Pulmonary artery endothelial cell (primary cell): ENCODE measurements at regions not wholly inside any gene's neighbourhood (a gene's known extent, or its start where the extent isn't known, plus 50 kb on each side); places are given as distances from the start of the nearest gene placed in this dataset.
"Not testable (repeated sequence)": the region's sequence is repeated elsewhere in the genome, so short reads cannot be mapped to it uniquely, and the experiment has no call there.

Experiments
- DNase-seq: peaks from one replicate; pipeline ENCODE4 v3.0.0-alpha.2; 2011; ENCODE audit warnings: low read depth, low spot score

DNA sequence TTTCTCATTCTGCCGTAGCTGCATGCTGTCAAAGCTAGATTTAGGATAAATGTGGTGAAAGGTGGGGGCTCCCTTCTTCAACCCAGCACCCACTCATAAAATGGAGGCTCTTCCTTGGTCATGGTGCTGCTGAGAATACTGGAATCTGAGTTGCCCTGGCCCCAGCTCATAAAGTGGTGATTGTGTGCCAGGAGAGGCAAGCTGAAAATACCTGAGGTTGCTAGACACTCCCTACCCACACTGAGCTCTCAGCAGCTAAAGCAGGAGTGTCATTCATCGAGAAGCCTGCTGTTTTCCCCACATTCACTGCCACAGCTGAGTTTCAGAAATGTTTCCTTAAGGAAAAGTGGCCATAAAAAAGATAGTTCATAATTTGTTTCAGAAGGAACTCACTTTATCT is 297.1 kb upstream of the RBMS1 start:
- no peak for DNase-seq

GRCh38 chr2:160791884-160792283 is 298.3 kb upstream of the RBMS1 start:
- DNase-seq = no peak

DNA sequence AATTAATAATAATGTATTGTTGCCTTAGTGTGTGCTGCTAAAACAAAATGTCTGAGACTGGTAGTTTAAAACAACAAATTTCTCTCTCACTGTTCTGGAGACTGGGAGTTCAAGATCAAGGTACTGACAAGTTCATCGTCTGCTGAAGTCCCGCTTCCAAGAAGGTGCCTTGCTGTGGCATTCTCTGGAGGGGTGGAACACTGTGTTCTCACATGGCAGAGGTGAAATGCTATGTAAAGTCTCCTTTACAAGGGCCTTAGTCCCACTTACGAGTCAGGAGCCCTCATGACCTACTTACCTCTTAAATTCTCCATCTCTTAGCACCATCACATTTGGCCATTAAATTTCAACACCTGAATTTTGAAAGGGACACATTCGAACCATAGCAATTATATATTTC is 299.2 kb upstream of the RBMS1 start:
- DNase-seq = no peak

GRCh38 chr2:160794926-160795325 is 301.3 kb upstream of the RBMS1 start:
- no peak for DNase-seq

GRCh38 chr2:160803881-160804280 is 310.3 kb upstream of the RBMS1 start:
- DNase-seq = no peak

GRCh38 chr2:160810406-160810805 is 316.8 kb upstream of the RBMS1 start:
- no peak for DNase-seq

- DNase-seq = no peak
These were observed 319.4 kb upstream of the RBMS1 start for GRCh38 chr2:160812830-160813505.

DNA sequence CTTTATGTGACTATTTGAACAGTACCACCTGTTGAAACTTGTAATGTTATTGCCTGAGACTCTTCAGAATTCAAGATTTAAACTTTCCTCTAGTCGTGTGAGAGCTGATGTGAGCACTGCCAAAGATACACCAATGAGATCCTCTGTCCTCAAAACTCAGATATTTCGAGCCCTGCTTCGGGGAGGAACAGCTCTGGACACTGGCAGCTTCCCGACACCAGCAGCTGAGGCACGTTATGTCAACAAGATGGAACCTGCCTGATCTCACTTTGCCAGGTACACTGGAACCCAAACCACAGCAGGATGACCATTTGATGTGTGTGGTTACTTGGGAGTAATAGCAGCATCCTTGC is 319.9 kb upstream of the RBMS1 start:
- DNase-seq = no peak

GRCh38 chr2:160816916-160817499 is 323.4 kb upstream of the RBMS1 start:
- DNase-seq = no peak

GRCh38 chr2:160820691-160821090 is 327.1 kb upstream of the RBMS1 start:
- no peak for DNase-seq

- DNase-seq = no peak
These were observed 328.4 kb upstream of the RBMS1 start for GRCh38 chr2:160822006-160822405.

- no peak for DNase-seq
These were observed 331.8 kb upstream of the RBMS1 start for GRCh38 chr2:160825433-160825832.

DNA sequence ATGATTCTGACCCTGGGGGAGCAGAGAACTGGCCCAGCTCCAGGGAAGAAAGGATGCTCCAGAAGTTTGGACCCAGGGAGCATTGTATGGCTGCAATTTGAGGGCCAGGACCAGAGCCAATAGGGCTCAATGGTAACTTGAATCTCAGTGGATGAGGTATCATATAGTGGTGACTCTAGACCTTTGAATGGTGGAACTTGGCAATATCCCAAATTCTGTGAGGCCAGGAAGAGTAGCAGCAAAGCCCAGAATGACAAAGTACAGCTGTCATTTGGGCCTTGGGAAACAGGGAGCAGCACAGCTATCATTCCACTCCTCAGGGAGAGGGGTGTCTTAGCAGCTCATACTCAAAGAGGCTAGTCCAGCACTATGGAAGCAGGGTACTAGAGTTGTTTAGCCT is 332.9 kb upstream of the RBMS1 start:
- no peak for DNase-seq

- DNase-seq = no peak
These were observed 332.2 kb upstream of the TANK start for GRCh38 chr2:160828076-160828475.

- not testable (repeated sequence) for DNase-seq
These were observed 327.8 kb upstream of the TANK start for GRCh38 chr2:160832381-160832780.

- no peak for DNase-seq
These were observed 325.1 kb upstream of the TANK start for GRCh38 chr2:160835166-160835565.

DNA sequence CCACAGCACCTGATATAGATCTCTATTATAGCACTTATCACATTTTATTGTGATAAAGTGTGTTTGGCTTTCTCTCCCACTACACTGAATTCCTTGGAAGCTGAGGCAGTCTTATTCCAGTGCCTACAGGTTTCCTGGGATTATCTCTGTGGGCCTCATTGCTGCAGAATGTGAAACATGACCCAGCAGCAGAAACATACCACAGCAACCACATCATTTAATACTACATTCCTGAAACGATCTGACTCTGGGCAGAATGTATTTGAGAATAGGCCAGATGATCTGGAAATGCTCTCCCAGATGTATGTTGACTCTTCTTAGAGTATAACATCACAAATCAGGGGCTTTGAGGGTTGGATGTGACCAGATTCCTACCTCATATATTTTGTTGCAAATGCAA is 323.5 kb upstream of the TANK start:
- DNase-seq = no peak

DNA sequence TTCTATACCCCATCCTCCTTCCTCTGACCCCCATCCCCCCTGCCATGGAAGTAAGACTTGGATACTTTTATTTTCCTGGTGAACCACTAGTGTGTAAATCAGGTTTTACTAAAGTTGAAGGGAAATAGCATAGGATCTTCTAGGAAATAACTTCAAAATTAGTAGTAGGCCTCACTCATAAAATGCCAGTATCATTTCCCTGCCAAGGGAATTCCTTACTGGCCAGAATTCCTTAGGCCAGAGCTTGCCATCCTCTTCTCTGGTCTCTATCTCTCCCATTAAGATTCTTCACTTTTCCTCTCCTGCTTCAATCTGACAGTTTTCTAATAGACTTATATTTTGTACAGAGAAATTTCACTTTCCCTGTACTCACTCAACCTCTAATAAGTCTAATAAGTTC is 322.8 kb upstream of the TANK start:
- DNase-seq = no peak

GRCh38 chr2:160838147-160838546 is 322.1 kb upstream of the TANK start:
- no peak for DNase-seq

GRCh38 chr2:160838691-160839090 is 321.5 kb upstream of the TANK start:
- no peak for DNase-seq

- no peak for DNase-seq
These were observed 317.9 kb upstream of the TANK start for GRCh38 chr2:160842286-160842685.

- DNase-seq = no peak
These were observed 301.1 kb upstream of the TANK start for GRCh38 chr2:160859096-160859495.

- DNase-seq = no peak
These were observed 298.0 kb upstream of the TANK start for GRCh38 chr2:160862226-160862625.

- no peak for DNase-seq
These were observed 291.3 kb upstream of the TANK start for GRCh38 chr2:160868891-160869290.
